HG03060 (cell line): ENCODE measurements at regions not wholly inside any gene's neighbourhood (a gene's known extent, or its start where the extent isn't known, plus 50 kb on each side); places are given as distances from the start of the nearest gene placed in this dataset.

Source experiments
- ATAC-seq: cut with Tn5 transposase; IDR thresholded peaks from one replicate; pipeline ENCODE4 v1.9.1; 2021; ENCODE audit warnings: low read depth, moderate number of reproducible peaks; ENCODE audit not compliant: unreplicated experiment

- no peak for ATAC-seq
Measured at GRCh38 chr13:21316376-21316775, 139.9 kb downstream of the MRPL57 start.

DNA sequence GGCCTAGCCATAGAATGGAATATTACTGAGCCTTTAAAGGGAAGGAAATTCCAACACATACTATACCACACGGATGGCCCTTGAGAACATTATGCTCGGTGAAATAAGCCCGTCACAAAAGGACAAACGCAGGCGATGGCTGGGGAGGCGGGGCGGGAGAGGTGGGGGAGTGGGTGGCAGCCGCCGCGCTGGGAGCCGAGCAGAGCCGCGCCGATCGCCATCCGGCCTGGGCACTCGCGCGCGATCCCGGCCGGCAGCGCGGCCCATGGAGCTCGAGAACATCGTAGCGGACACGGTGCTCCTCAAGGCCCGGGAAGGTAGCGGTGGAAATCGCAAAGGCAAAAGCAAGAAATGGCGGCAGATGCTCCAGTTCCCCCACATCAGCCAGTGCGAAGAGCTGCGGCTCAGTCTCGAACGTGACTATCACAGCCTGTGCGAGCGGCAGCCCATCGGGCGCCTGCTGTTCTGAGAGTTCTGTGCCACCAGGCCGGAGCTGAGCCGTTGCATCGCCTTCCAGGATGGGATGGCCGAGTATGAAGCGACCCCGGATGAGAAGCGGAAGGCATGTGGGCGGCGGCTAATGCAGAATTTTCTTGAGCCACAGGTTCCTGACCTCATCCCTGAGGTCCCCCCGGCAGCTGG, 140.1 kb downstream of the ZDHHC20 start:
- no peak for ATAC-seq

DNA sequence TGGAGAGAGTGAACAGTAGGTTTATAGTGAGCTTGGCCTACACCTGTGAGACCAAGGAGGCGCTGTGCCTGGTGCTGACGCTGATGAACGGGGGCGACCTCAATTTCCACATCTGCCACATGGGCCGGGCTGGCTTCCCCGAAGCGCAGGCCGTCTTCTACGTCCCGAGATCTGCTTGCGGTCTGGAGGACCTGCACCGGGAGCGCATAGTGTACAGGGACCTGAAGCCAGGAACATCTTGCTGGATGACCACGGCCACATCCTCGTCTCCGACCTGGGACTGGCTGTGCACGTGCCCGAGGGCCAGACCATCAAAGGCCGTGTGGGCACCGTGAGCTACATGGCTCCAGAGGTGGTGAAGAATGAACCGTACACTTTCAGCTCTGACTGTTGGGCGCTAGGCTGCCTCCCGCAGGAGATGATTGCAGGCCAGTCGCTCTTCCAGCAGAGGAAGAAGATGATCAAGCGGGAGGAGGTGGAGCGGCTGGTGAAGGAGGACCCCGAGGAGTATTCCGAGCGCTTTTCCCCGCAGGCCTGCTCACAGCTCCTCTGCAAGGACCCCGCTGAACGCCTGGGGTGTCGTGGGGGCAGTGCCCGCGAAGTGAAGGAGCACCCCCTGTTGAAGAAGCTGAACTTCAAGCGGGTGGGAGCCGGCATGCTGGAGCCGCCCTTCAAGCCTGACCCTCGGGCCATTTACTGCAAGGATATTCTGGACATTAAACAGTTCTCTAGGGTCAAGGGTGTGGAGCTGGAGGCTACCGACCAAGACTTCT, 139.0 kb downstream of the ZDHHC20 start:
- no peak for ATAC-seq

DNA sequence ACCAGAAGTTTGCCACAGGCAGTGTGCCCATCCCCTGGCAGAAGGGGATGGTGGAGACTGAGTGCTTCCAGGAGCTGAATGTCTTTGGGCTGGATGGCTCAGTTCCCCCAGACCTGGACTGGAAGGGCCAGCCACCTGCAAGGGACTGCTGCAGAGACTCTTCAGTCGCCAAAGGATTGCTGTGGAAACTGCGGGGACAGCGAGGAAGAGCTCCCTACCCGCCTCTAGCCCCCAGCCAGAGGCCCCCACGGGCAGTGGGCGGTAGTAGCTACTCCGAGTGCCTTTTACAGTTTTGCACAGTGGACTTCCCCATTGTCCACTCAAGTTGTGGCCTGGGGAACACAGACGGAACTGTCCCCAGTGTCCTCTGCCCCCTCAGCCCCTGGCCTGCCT, 138.5 kb downstream of the ZDHHC20 start:
- no peak for ATAC-seq

DNA sequence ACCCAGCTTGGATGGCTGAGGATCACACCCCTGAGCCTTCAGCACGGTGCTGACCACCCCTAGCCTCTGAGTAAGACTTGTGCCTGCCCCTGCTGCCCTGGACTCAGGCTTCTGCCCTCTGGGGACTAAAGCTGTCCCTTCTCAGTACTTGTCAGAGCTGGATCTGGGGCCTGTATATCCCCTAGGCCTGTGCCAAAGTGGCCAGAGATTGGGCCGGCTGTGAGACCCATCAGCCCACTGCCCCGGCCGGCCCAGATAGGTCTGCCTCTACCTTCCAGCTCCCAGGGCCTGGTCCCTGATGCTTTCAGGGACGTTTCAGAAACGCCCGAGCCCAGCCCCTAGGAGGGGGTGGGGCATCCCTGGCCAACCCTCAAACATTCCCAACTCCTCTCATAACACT, 137.8 kb downstream of the ZDHHC20 start:
- ATAC-seq: no peak

GRCh38 chr13:21322327-21322965, 136.7 kb downstream of the ZDHHC20 start:
- no peak for ATAC-seq
